Choroid plexus epithelial cell (primary cell): ENCODE measurements at regions not wholly inside any gene's neighbourhood (a gene's known extent, or its start where the extent isn't known, plus 50 kb on each side); places are given as distances from the start of the nearest gene placed in this dataset.

Experiments used
- DNase-seq: peaks from one replicate; pipeline ENCODE4 v3.0.0-alpha.2; 2010; ENCODE audit warnings: low read depth
- H3K4me3 ChIP-seq: 2 replicates; pipeline ENCODE4 v1.5.1; 2011; ENCODE audit warnings: low read depth, mild to moderate bottlenecking, control low read depth, low read length, moderate library complexity
- CTCF ChIP-seq: conservative IDR thresholded peaks from 2 replicates; pipeline ENCODE4 v1.5.1; 2011; ENCODE audit warnings: low read depth, mild to moderate bottlenecking, control low read depth, inconsistent platforms, low read length, moderate library complexity

GRCh38 chr9:95626341-95626740 lies 109.6 kb upstream of the PTCH1 start:
- TF ChIP-seq CTCF = no peak
- DNase-seq = no peak
- H3K4me3 ChIP-seq = no peak overlapping the region

GRCh38 chr9:95623640-95624039 lies 106.9 kb upstream of the PTCH1 start:
- DNase-seq = no peak
- H3K4me3 ChIP-seq = no peak overlapping the region
- no peak for TF ChIP-seq CTCF

GRCh38 chr9:95620722-95621121 lies 104.0 kb upstream of the PTCH1 start:
- H3K4me3 ChIP-seq = no peak overlapping the region
- no peak for TF ChIP-seq CTCF
- DNase-seq = no peak

- TF ChIP-seq CTCF = no peak
- DNase-seq = no peak
- H3K4me3 ChIP-seq = no peak overlapping the region
These were observed 103.5 kb upstream of the PTCH1 start for GRCh38 chr9:95620314-95620713.

- no peak overlapping the region for H3K4me3 ChIP-seq
- DNase-seq = no peak
- TF ChIP-seq CTCF = no peak
These were observed 98.5 kb upstream of the PTCH1 start for GRCh38 chr9:95615246-95615645.

- DNase-seq = no peak
- TF ChIP-seq CTCF = no peak
- H3K4me3 ChIP-seq = no peak overlapping the region
These were observed 96.9 kb upstream of the PTCH1 start for GRCh38 chr9:95613670-95614069.

- DNase-seq = no peak
- no peak for TF ChIP-seq CTCF
- no peak overlapping the region for H3K4me3 ChIP-seq
These were observed 94.6 kb upstream of the PTCH1 start for GRCh38 chr9:95611354-95611753.
